SU-DHL-6 (cell line): ENCODE measurements at regions not wholly inside any gene's neighbourhood (a gene's known extent, or its start where the extent isn't known, plus 50 kb on each side); places are given as distances from the start of the nearest gene placed in this dataset.

Experiments used
- CTCF ChIP-seq: fragments of 200-600 bp; sonication (generic); IDR thresholded peaks from one replicate; pipeline ENCODE4 v1.5.1; 2017; ENCODE audit warnings: antibody characterized with exemption, mild to moderate bottlenecking, low read length, moderate library complexity; ENCODE audit not compliant: insufficient read depth, poor library complexity, severe bottlenecking
- EZH2phosphoT487 ChIP-seq: fragments of 200-600 bp; sonication (generic), shearing (Covaris generic); conservative IDR thresholded peaks from 2 replicates; pipeline ENCODE4 v1.6.1; 2018; ENCODE audit warnings: mild to moderate bottlenecking, antibody characterized with exemption, low read length, moderate library complexity, mixed read lengths

DNA sequence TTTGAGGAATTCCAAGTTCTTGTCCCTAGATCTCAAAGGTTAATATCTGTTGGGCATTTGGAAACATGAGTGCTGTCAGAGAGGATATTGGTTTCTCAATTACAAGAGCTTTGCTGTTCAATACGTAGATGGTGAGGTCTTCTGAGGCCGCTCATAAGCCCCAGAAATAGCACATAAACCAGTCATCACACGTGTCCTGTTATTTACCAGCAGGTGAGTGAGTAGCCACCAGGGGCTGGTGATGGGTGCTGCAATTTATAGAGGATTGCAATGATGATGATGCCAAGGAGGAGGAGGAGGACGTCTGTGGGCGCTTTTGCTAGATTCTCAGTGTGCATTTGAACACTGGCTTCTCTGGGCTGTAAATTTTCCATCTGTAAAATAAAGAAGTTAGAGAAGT lies 89.0 kb downstream of the SALL1 start:
- TF ChIP-seq CTCF, result no peak
- no peak for TF ChIP-seq EZH2phosphoT487
